ENCODE measurements at regions not wholly inside any gene's neighbourhood (a gene's known extent, or its start where the extent isn't known, plus 50 kb on each side); places are given as distances from the start of the nearest gene placed in this dataset.

DNA sequence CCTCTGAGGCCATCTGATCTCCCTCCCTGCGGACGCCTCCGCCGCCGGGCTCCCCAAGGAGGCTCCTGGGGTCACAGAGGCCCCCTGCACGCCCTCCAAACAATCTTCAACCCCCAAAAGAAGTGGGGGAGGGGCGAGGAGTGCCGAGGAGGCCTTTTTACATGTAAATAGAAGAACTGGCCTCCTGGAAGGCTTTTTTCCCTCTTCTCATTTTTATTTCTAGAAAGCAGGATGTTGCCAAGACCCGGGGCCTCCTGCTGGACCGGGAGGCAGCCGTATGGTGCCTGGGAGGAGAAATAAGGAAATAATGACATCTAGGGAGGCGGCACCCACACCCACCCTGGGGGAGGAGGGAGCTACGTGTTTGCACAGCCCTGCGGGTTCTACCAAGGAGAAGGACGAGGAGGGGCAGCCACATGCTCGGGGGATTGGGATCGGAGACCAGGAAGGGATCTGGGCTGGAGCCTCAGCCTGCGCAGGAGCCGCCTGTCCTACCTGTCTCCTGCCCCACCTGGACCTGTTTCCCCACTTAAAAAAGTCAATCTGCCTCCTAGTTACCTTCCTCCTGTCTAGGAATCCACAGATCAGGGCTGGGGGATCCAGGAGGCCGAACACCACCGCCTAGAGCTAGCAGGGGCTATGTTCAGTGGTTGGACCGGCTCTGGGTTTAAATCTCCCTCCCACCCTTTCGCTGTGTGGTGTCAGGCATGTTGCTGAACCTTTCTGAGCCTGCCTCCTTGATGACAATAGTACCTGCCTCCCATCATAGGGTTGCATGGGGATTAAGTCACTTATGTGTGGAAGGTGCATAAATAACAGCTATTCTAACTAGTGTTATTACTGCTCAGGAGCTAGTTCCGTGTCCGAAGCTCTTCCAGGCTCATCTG, 175.7 kb upstream of the GSE1 start:
- Histone ChIP-seq H3K9ac (ENCODE audit: low read depth, low read length) (no peak overlapping the region), H3K4me1 (ENCODE audit: control insufficient read depth, insufficient read depth, low read length) (no peaks in the 10 kb centered on the region; the same call in 1 of the 2 replicates), H2AFZ (replicated peaks; ENCODE audit: low read length, poor library complexity) (peak overlapping the region; percentile 41), H3K56ac (ENCODE audit: extremely low read depth, insufficient read depth, low read length) (no peak overlapping the region), H4K20me1 (ENCODE audit: insufficient read depth, low read length) (peaks cover 42% of the 10 kb centered on the region), H3K9me1 (ENCODE audit: insufficient read depth, low read length) (no peaks in the 10 kb centered on the region), H4K5ac (ENCODE audit: low read depth, low read length) (no peak overlapping the region), H3K36me3 (ENCODE audit: control insufficient read depth, insufficient read depth, low read length) (peaks cover 10% of the 10 kb centered on the region), H2AK5ac (ENCODE audit: low read depth, low read length) (no peak overlapping the region), H3K4me2 (ENCODE audit: low read depth, low read length) (no peak overlapping the region), H2BK20ac (ENCODE audit: low read depth, low read length) (no peak overlapping the region), H3K4me3 (ENCODE audit: insufficient read depth, low read depth, low read length) (no peak overlapping the region), H2AK9ac (replicated peaks; ENCODE audit: low read depth, low read length, poor library complexity) (no peak overlapping the region), H4K8ac (ENCODE audit: low read depth in 2 of 2, low read length in 2 of 2) (no peak overlapping the region), H3K23ac (ENCODE audit: low read depth, low read length) (no peak overlapping the region), H3K79me1 (ENCODE audit: low read depth in 1 of 2, low read length in 2 of 2) (peaks cover 6 to 8% of the 10 kb centered on the region in 2 experiments; a peak in 2 of 4 replicates), H3K9me3 (ENCODE audit: control insufficient read depth, insufficient read depth, low read length) (no peaks in the 10 kb centered on the region), H2BK120ac (ENCODE audit: low read depth, low read length) (no peak overlapping the region), H2BK5ac (ENCODE audit: low read depth, low read length, poor library complexity, severe bottlenecking) (no peak overlapping the region), H4K91ac (ENCODE audit: insufficient read depth, low read depth, low read length) (no peak overlapping the region), H3K27ac (ENCODE audit: insufficient read depth, low read length) (no peak overlapping the region), H3K18ac (ENCODE audit: low read depth, low read length) (no peak overlapping the region), H2BK15ac (ENCODE audit: low read depth, low read length) (no peak overlapping the region), H3K4ac (ENCODE audit: low read depth, low read length) (no peak overlapping the region), H3K27me3 (ENCODE audit: control insufficient read depth, insufficient read depth, low read length) (no peaks in the 10 kb centered on the region), H3K14ac (replicated peaks; ENCODE audit: low read depth, low read length) (no peak overlapping the region)
- TF ChIP-seq, protein P1, sequence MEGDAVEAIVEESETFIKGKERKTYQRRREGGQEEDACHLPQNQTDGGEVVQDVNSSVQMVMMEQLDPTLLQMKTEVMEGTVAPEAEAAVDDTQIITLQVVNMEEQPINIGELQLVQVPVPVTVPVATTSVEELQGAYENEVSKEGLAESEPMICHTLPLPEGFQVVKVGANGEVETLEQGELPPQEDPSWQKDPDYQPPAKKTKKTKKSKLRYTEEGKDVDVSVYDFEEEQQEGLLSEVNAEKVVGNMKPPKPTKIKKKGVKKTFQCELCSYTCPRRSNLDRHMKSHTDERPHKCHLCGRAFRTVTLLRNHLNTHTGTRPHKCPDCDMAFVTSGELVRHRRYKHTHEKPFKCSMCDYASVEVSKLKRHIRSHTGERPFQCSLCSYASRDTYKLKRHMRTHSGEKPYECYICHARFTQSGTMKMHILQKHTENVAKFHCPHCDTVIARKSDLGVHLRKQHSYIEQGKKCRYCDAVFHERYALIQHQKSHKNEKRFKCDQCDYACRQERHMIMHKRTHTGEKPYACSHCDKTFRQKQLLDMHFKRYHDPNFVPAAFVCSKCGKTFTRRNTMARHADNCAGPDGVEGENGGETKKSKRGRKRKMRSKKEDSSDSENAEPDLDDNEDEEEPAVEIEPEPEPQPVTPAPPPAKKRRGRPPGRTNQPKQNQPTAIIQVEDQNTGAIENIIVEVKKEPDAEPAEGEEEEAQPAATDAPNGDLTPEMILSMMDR (conservative IDR thresholded peaks at IDR 0.05; ENCODE audit: low read depth, low read length), result no peak
- no peak for TF ChIP-seq POLR2A (IDR thresholded peaks at IDR 0.05; ENCODE audit: low read depth, low read length)
- TF ChIP-seq CEBPB (IDR thresholded peaks at IDR 0.05; ENCODE audit: low read depth, low read length), result no peak
- no peak for TF ChIP-seq FOS (IDR thresholded peaks at IDR 0.05; ENCODE audit: low read depth, low read length)
- TF ChIP-seq MAZ (IDR thresholded peaks at IDR 0.05; ENCODE audit: borderline replicate concordance, low read depth, low read length), result no peak
- TF ChIP-seq, protein P2, sequence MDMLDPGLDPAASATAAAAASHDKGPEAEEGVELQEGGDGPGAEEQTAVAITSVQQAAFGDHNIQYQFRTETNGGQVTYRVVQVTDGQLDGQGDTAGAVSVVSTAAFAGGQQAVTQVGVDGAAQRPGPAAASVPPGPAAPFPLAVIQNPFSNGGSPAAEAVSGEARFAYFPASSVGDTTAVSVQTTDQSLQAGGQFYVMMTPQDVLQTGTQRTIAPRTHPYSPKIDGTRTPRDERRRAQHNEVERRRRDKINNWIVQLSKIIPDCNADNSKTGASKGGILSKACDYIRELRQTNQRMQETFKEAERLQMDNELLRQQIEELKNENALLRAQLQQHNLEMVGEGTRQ (IDR thresholded peaks at IDR 0.05; ENCODE audit: low read depth, low read length), result no peak
- intact Hi-C loops (cut with micrococcal nuclease) (no loop called here), in situ Hi-C loops (cut with MboI; ENCODE audit: low sequenced_read_pairs) (no loop called here), dilution Hi-C loops (cut with HindIII; ENCODE audit: low sequenced_read_pairs, unreplicated experiment) (no loop called here)
- ATAC-seq (ENCODE audit: low read depth) (no peak), DNase-seq (no peak)
- CTCF ChIA-PET, result no interaction called here
- POLR2A ChIA-PET (ENCODE audit: unreplicated experiment), result no interaction called here
- no TSS peak for BruUV-seq (replicated peaks)
- WGBS, 2 experiments (ENCODE audit: extremely low coverage in 2 of 2, insufficient read length in 1 of 2), result 80% methylated on average over 1 of the region's 25 CpGs; no CpG with 5 or more reads in 1 of the 2 experiments

Data from IMR-90 (cell line).